ENCODE measurements at regions not wholly inside any gene's neighbourhood (a gene's known extent, or its start where the extent isn't known, plus 50 kb on each side); places are given as distances from the start of the nearest gene placed in this dataset.

DNA sequence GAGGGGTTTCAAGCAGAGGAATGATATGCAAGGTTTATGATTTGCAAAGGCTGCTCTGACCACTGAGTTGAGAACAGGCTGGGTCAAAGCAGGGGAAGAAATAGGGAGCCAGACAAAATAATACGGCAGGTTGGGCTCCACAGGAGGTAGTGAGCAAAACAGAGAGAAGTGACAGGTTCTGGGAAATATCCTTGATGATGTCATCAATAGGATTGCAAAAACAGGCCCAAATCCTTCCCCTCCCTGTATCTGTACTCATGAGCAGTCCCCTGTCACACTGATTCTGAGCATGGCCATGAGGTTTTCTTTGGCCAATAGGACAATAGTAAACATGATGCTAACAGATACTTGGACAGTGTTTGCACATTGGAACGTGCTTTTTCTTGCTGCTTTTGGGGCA lies 471.8 kb upstream of the BRINP1 start:
- H2AFZ ChIP-seq (ENCODE audit: low read length) = no peak overlapping the region
- no peaks in the 10 kb centered on the region for H3K27me3 ChIP-seq (ENCODE audit: insufficient read depth, low read length)
- no peak overlapping the region for H3K4me3 ChIP-seq (ENCODE audit: low read depth, low read length, poor library complexity, severe bottlenecking)
- no peak overlapping the region for H3K27ac ChIP-seq (ENCODE audit: low read depth, low read length, poor library complexity, severe bottlenecking)
- no peak overlapping the region for H3K9ac ChIP-seq (ENCODE audit: low read length)
- no peak overlapping the region for H3K4me2 ChIP-seq (ENCODE audit: low read length)
- H3K36me3 ChIP-seq (ENCODE audit: insufficient read depth, low read length) = no peaks in the 10 kb centered on the region
- H3K9me3 ChIP-seq (ENCODE audit: low read length) = no peaks in the 10 kb centered on the region
- H3F3A ChIP-seq (ENCODE audit: insufficient read depth, low read length) = no peaks in the 10 kb centered on the region
- H3K79me2 ChIP-seq (ENCODE audit: insufficient read depth, low read length) = no peaks in the 10 kb centered on the region
- no peaks in the 10 kb centered on the region for H3K9me2 ChIP-seq (ENCODE audit: low read depth, low read length)
- no peak for TF ChIP-seq EZH2 (IDR thresholded peaks at IDR 0.05; ENCODE audit: borderline replicate concordance, low read length)
- TF ChIP-seq, protein P1, sequence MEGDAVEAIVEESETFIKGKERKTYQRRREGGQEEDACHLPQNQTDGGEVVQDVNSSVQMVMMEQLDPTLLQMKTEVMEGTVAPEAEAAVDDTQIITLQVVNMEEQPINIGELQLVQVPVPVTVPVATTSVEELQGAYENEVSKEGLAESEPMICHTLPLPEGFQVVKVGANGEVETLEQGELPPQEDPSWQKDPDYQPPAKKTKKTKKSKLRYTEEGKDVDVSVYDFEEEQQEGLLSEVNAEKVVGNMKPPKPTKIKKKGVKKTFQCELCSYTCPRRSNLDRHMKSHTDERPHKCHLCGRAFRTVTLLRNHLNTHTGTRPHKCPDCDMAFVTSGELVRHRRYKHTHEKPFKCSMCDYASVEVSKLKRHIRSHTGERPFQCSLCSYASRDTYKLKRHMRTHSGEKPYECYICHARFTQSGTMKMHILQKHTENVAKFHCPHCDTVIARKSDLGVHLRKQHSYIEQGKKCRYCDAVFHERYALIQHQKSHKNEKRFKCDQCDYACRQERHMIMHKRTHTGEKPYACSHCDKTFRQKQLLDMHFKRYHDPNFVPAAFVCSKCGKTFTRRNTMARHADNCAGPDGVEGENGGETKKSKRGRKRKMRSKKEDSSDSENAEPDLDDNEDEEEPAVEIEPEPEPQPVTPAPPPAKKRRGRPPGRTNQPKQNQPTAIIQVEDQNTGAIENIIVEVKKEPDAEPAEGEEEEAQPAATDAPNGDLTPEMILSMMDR (IDR thresholded peaks at IDR 0.05; ENCODE audit: low read length) = no peak
- no peaks in the 10 kb centered on the region for H3K4me1 ChIP-seq (ENCODE audit: insufficient read depth, low read length, severe bottlenecking)
- no peaks in the 10 kb centered on the region for H4K20me1 ChIP-seq (ENCODE audit: insufficient read depth, low read length)

DNA sequence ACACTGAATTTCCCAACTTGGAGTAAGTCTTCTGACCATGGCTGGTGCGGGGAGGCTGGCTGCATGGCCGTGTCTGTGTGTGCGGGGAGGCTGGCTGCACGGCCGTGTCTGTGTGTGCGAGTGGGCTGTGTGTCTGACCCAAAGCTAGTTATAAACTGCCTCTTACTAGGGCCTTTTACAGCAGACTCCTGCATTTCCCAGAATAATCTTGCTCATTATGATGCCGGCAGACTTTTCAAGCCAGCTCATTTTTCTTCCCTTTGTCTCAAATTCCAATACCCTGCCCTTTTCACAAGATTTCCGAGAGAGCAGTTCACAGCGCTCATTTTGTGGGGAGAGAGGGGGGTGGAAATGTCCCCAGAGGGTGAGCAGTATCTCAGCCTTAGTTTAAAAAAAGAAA lies 470.7 kb upstream of the BRINP1 start:
- no peak overlapping the region for H3K27ac ChIP-seq (ENCODE audit: low read depth, low read length, poor library complexity, severe bottlenecking)
- H3K4me1 ChIP-seq (ENCODE audit: insufficient read depth, low read length, severe bottlenecking) = no peaks in the 10 kb centered on the region
- no peaks in the 10 kb centered on the region for H3K9me3 ChIP-seq (ENCODE audit: low read length)
- no peak for TF ChIP-seq EZH2 (IDR thresholded peaks at IDR 0.05; ENCODE audit: borderline replicate concordance, low read length)
- TF ChIP-seq, protein P1 (IDR thresholded peaks at IDR 0.05; ENCODE audit: low read length) = no peak
- no peak overlapping the region for H3K4me2 ChIP-seq (ENCODE audit: low read length)
- H3K9me2 ChIP-seq (ENCODE audit: low read depth, low read length) = no peaks in the 10 kb centered on the region
- H3K79me2 ChIP-seq (ENCODE audit: insufficient read depth, low read length) = no peaks in the 10 kb centered on the region
- no peak overlapping the region for H3K9ac ChIP-seq (ENCODE audit: low read length)
- no peaks in the 10 kb centered on the region for H4K20me1 ChIP-seq (ENCODE audit: insufficient read depth, low read length)
- H3K4me3 ChIP-seq (ENCODE audit: low read depth, low read length, poor library complexity, severe bottlenecking) = no peak overlapping the region
- H2AFZ ChIP-seq (ENCODE audit: low read length) = no peak overlapping the region
- H3K36me3 ChIP-seq (ENCODE audit: insufficient read depth, low read length) = no peaks in the 10 kb centered on the region
- H3K27me3 ChIP-seq (ENCODE audit: insufficient read depth, low read length) = no peaks in the 10 kb centered on the region
- no peaks in the 10 kb centered on the region for H3F3A ChIP-seq (ENCODE audit: insufficient read depth, low read length)

DNA sequence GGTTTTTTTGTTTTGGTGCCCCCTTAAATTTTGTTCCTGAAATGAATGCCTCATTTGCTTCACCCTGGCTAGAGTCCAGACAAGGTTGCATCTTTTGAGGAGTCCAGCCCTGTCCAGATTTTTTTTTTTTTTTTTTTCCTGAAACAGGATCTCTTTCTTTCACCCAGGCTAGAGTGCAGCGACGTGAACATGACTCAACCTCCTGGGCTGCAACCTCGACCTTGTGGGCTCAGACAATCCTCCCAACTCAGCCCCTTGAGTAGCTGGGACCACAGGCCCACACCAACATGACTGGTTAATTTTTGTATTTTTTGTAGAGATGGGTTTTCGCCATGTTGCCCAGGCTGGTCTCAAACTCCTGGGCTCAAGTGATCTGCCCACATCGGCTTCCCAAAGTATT lies 469.0 kb upstream of the BRINP1 start:
- no peaks in the 10 kb centered on the region for H3K9me3 ChIP-seq (ENCODE audit: low read length)
- H3K79me2 ChIP-seq (ENCODE audit: insufficient read depth, low read length) = no peaks in the 10 kb centered on the region
- H3K9me2 ChIP-seq (ENCODE audit: low read depth, low read length) = no peaks in the 10 kb centered on the region
- H3K4me3 ChIP-seq (ENCODE audit: low read depth, low read length, poor library complexity, severe bottlenecking) = no peak overlapping the region
- TF ChIP-seq EZH2 (IDR thresholded peaks at IDR 0.05; ENCODE audit: borderline replicate concordance, low read length) = no peak
- TF ChIP-seq, protein P1 (IDR thresholded peaks at IDR 0.05; ENCODE audit: low read length) = no peak
- no peaks in the 10 kb centered on the region for H3K4me1 ChIP-seq (ENCODE audit: insufficient read depth, low read length, severe bottlenecking)
- no peaks in the 10 kb centered on the region for H3K27me3 ChIP-seq (ENCODE audit: insufficient read depth, low read length)
- H3K9ac ChIP-seq (ENCODE audit: low read length) = no peak overlapping the region
- no peak overlapping the region for H3K27ac ChIP-seq (ENCODE audit: low read depth, low read length, poor library complexity, severe bottlenecking)
- no peak overlapping the region for H3K4me2 ChIP-seq (ENCODE audit: low read length)
- H3K36me3 ChIP-seq (ENCODE audit: insufficient read depth, low read length) = no peaks in the 10 kb centered on the region
- no peak overlapping the region for H2AFZ ChIP-seq (ENCODE audit: low read length)
- H3F3A ChIP-seq (ENCODE audit: insufficient read depth, low read length) = no peaks in the 10 kb centered on the region
- no peaks in the 10 kb centered on the region for H4K20me1 ChIP-seq (ENCODE audit: insufficient read depth, low read length)

Measured in OCI-LY1 (cell line).